ENCODE measurements at regions not wholly inside any gene's neighbourhood (a gene's known extent, or its start where the extent isn't known, plus 50 kb on each side); places are given as distances from the start of the nearest gene placed in this dataset.

DNA sequence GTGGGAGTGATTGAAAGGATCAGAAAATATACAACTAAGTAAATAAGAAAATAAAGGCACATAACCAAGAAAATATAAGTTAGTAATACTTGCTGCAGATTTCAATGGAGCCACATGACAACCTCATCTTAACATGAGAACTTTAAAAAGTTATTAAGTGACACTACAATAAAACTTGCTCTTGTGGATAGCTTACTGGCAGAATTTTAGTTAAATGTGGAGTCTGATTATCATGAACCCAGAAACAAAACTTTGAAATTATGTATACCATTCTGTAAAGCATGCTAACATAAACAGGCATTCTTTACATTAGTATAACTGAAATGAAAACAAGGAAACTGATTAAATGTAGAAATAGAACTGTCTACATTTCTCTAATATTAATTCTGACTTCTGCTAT is 220.9 kb downstream of the RFPL4B start:
- TF ChIP-seq, protein P1, sequence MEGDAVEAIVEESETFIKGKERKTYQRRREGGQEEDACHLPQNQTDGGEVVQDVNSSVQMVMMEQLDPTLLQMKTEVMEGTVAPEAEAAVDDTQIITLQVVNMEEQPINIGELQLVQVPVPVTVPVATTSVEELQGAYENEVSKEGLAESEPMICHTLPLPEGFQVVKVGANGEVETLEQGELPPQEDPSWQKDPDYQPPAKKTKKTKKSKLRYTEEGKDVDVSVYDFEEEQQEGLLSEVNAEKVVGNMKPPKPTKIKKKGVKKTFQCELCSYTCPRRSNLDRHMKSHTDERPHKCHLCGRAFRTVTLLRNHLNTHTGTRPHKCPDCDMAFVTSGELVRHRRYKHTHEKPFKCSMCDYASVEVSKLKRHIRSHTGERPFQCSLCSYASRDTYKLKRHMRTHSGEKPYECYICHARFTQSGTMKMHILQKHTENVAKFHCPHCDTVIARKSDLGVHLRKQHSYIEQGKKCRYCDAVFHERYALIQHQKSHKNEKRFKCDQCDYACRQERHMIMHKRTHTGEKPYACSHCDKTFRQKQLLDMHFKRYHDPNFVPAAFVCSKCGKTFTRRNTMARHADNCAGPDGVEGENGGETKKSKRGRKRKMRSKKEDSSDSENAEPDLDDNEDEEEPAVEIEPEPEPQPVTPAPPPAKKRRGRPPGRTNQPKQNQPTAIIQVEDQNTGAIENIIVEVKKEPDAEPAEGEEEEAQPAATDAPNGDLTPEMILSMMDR (IDR thresholded peaks at IDR 0.05; ENCODE audit: low read length), result no peak
- no peak for TF ChIP-seq EZH2 (optimal IDR thresholded peaks at IDR 0.05; ENCODE audit: low read depth, low read length)

Measured in MM.1S (cell line).